ENCODE measurements at regions not wholly inside any gene's neighbourhood (a gene's known extent, or its start where the extent isn't known, plus 50 kb on each side); places are given as distances from the start of the nearest gene placed in this dataset.
"Not testable (repeated sequence)": the region's sequence is repeated elsewhere in the genome, so short reads cannot be mapped to it uniquely, and the experiment has no call there.

DNA sequence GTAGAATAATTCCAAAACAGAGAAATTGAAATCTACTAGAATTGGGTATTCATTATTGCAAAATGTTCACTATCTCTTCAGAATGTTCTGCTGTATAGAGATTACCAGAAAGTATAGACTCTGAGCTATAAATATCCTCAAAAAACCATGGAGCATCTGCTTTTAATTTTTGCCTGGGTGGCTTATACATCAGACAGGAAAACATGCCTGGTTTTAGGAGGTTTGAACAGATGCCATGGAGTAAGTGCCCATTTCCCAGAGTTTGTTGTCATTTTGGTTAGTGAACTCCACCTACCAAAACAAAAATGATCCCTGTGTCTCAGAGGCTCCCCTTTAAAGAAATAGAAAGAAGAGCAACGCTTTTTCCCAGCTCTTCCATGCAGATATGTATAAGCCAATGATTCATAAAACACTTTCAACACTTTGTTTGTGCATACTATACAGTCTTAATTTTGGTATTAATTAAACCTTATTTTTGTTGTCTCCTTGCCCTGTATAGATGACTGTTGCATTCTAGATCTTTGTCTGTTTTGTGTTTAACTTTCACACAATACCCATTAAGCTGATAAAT lies 68.7 kb downstream of the MEPE start:
- in situ Hi-C loops (cut with HindIII; ENCODE audit: low pct_unique_long_range_greater_than_20kb, low sequenced_read_pairs), result no loop called here
- no peak for DNase-seq (ENCODE audit: low read depth, low spot score)

DNA sequence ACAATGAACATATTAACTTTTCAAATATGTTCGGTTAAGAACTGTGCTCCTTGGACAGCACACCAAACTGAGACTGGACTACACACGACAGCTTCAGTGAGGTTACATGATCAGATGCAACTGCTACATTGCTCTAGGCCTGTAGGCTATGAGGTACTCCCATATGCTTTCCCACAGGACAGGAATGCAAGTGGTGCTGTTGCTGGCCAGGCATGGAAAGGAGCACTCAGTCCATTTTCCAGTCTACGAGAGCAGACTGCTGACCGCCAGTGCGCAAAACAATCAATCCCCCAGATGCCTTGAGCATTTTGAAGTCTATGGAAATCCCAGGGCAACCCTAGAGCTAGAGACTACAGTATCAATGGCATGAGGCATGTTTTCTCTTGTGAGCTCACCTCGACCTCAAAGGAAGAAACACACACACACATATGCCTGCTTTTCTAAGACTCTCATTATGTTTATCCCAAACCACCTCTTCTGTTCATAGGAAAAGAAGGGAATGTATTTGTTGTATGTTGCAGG lies 70.8 kb upstream of the SPP1 start:
- DNase-seq (ENCODE audit: low read depth, low spot score), result no peak
- in situ Hi-C loops (cut with HindIII; ENCODE audit: low pct_unique_long_range_greater_than_20kb, low sequenced_read_pairs), result no loop called here

DNA sequence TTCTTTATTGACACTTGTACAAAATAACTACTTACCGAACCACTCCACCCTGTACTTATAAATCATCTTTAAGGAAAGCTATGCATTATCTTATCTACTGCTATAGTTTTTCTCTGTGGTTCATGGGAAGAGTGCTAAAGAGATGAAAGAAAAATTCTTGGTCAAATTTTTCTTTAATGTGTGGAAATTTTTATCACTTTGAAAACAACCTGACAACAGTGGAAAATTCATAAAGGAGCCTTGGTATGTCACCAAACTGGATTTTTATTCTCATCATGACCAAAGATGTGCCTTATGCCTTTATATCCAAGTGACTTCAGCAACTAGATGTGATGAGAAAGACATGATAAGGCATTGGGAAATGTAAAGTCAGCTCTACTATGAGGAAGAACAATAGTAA lies 67.2 kb upstream of the SPP1 start:
- in situ Hi-C loops (cut with HindIII; ENCODE audit: low pct_unique_long_range_greater_than_20kb, low sequenced_read_pairs), result no loop called here
- no peak for DNase-seq (ENCODE audit: low read depth, low spot score)

DNA sequence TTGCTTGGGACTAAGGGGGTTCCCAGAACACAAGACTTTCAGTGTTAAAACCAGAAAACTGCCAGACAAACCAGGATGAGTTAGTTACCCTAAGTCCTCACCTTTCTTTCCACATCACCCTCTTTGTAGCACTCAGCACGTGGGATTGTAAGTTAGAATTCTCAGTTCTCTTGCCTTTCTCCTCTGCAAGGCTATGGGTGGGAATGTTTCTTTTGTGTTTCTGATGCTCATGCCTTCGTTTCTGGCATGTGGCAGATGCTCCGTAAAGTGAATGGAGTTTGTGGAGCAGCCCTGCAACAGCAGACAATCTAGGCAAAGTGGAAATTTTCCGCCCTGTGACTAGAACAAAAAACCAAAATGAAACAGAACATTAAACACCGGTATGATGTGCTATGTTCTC lies 64.7 kb upstream of the SPP1 start:
- DNase-seq (ENCODE audit: low read depth, low spot score), result no peak
- in situ Hi-C loops (cut with HindIII; ENCODE audit: low pct_unique_long_range_greater_than_20kb, low sequenced_read_pairs), result no loop called here

DNA sequence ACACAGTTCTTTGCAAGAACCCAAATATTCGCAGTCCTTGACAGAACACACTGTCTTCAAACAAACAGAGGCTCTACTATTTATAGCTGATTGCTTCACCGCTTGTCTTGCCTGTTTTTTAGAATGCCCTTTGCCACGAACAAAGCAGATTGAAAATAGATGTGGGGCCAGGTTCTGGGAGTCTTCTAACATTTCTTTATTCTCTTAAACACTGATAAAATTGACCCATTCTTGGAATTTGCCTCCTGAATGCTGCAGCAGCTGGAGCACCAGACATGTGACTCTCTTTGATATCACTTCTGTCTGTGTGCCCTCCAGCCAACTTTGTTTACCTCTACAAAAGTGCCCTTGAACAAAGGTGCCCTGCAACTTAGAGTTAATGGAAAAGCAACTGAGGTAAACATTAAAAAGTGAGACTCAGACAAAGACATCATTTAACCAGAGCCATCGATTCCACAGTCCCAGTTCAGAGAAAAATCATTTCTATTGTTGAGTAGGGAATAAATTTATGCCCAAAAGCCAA lies 64.2 kb upstream of the SPP1 start:
- in situ Hi-C loops (cut with HindIII; ENCODE audit: low pct_unique_long_range_greater_than_20kb, low sequenced_read_pairs), result no loop called here
- DNase-seq (ENCODE audit: low read depth, low spot score), result peak; percentile 96

DNA sequence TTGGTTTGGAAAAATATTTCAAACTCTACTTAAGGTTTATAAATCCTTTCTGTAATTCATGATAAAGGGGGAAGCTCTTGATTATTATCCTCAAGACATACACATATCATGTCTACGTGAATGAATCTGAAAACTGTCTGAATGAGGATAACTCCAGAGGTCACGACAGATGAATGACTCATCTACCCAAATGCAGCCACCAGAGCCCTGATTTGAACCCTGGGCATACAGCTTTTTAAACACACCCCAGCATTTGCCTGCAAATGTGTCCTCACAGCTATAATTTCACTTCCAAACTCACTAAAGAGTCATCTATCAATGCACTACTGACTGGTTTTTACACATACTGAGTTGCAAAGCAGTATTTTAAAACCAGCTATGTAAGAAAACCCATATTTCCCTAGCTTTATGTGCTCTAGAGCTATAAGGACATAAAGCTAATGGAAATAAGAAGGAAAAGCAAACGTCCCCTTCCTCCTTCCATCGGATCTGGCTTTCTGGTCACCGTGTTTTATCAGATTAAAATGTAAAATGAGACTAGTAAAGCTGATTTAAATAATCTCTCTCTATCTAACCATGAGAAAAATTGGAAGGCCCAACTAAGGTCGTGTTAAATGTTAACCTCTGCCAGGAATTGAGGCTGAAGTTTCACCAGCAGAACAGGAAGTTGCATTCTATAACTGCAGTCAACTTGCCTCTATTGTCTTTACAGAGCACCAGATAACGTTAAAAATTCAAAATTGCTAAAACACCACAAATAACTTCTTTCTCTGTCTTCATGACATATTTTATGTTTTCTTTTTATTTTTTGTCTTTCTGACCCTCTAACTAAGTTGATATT lies 63.1 kb upstream of the SPP1 start:
- in situ Hi-C loops (cut with HindIII; ENCODE audit: low pct_unique_long_range_greater_than_20kb, low sequenced_read_pairs), result no loop called here
- DNase-seq (ENCODE audit: low read depth, low spot score), result peak; percentile 49

DNA sequence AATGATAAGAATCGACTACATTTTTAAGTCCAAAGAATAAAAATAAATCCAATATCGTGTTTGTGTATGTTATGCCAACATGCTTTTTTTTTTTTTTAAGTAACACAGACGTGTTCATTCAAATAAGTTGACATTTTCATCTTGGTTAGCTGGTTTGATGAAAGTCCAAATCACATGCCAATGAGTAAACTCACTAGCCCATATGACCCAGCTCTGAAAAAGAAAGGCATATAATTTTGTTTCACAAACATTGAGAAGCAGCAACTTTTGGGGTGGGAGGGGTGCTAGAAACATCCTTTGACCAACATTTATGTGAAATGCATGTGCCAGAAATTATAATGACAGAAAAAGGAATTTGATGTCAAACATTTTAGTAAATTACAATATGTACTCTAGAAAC lies 61.6 kb upstream of the SPP1 start:
- in situ Hi-C loops (cut with HindIII; ENCODE audit: low pct_unique_long_range_greater_than_20kb, low sequenced_read_pairs), result no loop called here
- peak; percentile 87 for DNase-seq (ENCODE audit: low read depth, low spot score)

DNA sequence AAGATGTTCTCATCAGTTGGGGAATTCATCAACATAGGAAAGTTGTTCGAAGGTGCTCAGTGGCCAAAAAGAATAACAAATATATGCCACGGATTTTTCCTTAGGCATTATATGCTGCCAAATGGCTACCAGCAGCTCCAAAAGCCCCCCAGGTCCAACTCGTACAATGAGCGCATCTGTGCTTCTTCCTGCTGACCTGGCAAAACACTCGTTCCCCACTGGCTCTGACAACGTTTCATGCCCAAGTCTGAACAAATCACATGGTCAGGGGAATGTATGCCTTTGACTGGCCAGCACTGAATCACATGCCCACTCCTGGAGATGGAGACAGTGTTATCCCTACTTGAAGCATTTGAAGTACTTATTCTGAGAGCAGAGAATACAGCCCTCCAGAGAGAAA lies 59.9 kb upstream of the SPP1 start:
- in situ Hi-C loops (cut with HindIII; ENCODE audit: low pct_unique_long_range_greater_than_20kb, low sequenced_read_pairs), result no loop called here
- no peak for DNase-seq (ENCODE audit: low read depth, low spot score)

DNA sequence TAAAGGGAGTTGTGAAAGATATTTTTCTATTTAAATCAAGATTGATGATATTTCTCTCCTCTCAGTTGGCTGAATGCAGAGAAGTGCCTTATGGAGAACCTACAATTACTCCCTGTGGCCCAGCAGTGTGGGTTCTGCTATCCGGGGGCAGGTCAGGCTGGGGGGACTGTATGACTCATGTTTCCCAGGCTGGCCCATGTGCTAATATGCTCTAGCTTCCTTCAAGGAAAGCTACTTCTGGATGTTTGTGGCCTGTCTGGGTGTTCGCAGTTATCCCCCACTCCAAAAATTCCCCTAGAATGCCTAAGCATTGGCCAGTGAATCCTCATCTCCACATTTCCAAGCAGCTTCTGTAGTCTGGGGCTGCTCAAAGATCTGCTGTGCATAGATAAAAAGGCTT lies 58.9 kb upstream of the SPP1 start:
- DNase-seq (ENCODE audit: low read depth, low spot score), result no peak
- in situ Hi-C loops (cut with HindIII; ENCODE audit: low pct_unique_long_range_greater_than_20kb, low sequenced_read_pairs), result no loop called here

DNA sequence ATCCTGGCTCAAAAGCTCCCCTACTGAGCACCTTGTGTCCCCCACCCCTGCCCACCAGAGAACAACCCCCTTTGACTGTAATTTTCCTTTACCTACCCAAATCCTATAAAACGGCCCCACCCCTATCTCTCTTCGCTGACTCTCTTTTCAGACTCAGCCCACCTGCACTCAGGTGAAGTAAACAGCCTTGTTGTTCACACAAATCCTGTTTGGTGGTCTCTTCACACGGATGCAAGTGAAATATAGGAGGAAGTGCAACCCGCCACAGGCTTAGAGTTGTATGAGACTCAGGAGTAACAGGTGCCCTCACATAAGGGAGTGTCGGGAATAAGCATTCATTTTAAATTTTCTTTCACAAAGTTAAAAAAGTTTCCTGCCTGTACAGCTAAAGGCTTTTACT lies 57.6 kb upstream of the SPP1 start:
- DNase-seq (ENCODE audit: low read depth, low spot score); in situ Hi-C loops (cut with HindIII; ENCODE audit: low pct_unique_long_range_greater_than_20kb, low sequenced_read_pairs): not testable (repeated sequence)

DNA sequence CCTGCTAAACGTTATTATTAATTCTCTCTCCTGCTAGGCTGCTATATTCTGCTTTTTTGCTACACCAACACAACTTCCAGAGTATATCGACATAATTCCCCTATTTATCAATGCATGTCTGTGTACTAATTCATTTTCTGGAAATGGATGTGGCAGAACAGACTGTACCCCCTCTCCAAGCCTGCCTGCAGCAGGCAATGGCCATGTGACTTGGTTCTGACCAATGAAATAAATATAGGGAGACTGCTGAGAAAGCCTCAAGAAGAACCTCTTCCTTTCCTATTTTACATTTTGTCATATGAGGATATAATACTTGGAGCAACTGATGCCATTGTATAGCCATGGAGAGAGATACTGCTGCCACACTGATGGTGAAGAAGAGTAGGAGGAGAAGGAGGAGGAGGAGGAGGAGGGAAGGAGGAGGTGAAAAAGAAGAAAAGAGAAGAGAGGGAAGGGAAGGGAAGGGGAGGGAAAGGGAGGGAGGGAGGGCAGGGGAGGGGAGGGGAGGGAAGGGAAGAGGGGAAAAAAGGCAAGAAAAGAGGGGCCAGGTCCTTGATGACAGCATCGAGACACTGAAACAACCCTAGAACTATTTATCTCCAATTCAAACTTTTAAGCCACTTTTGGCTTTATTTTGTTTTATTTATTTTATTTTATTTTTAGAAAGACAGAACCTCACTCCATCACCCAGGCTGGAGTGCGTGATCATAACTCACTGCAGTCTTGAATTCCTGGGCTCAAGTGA lies 57.0 kb upstream of the SPP1 start:
- no peak for DNase-seq (ENCODE audit: low read depth, low spot score)
- in situ Hi-C loops (cut with HindIII; ENCODE audit: low pct_unique_long_range_greater_than_20kb, low sequenced_read_pairs), result no loop called here

DNA sequence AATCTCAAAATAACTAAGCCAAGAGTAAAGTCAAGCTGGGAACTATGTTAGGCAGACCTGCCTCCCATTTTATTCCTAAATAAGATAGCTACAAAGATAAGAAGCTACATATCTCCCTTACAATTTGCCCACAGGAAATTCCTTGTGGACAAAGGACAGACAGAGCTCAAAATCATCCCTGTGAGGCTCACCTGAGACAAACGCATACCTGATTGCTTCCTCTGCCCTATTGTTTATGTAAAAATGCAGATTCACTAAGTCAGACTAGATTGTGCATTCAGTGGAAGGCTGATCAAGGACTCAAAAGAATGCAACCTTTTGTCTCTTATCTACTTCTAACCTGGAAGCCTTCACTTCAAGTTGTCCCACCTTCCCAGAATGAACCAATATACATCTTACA lies 56.2 kb upstream of the SPP1 start:
- in situ Hi-C loops (cut with HindIII; ENCODE audit: low pct_unique_long_range_greater_than_20kb, low sequenced_read_pairs); DNase-seq (ENCODE audit: low read depth, low spot score): not testable (repeated sequence)

DNA sequence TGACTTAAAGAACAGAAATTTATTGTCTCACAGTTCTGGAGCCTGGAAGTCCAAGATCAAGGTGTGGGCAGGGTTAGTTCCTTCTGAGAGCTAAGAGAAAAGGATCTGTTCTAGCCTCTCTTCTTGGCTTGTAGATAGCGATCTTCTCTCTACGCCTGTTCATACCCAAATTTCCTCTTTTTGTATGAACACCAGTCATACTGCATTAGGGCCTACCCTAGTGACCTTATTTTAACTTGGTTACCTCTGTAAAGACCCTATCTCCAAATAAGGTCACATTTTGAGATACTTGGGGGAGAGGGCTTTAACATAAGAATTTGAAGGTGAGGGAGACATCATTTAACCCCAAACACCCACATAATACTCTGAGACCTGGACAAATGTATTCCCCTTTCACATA lies 55.6 kb upstream of the SPP1 start:
- DNase-seq (ENCODE audit: low read depth, low spot score), result no peak
- in situ Hi-C loops (cut with HindIII; ENCODE audit: low pct_unique_long_range_greater_than_20kb, low sequenced_read_pairs), result no loop called here

DNA sequence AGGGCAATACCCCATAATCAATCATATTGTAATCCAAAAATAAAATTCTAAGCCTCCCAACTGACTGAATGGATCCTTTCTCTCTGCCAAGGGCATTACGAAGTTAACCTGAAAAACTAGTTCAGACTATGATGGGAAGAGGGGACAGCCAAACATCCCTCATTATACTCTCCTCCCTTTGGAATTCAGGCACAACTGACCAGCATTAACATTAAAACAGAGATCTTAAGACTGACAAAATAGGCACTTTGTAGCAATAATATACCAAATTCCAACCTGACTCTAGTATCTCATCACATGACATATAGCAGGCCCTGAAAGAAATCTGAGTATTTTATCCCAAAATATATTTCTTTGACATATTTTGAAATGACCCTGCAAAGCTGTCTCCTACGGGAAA lies 55.0 kb upstream of the SPP1 start:
- no peak for DNase-seq (ENCODE audit: low read depth, low spot score)
- in situ Hi-C loops (cut with HindIII; ENCODE audit: low pct_unique_long_range_greater_than_20kb, low sequenced_read_pairs), result no loop called here

DNA sequence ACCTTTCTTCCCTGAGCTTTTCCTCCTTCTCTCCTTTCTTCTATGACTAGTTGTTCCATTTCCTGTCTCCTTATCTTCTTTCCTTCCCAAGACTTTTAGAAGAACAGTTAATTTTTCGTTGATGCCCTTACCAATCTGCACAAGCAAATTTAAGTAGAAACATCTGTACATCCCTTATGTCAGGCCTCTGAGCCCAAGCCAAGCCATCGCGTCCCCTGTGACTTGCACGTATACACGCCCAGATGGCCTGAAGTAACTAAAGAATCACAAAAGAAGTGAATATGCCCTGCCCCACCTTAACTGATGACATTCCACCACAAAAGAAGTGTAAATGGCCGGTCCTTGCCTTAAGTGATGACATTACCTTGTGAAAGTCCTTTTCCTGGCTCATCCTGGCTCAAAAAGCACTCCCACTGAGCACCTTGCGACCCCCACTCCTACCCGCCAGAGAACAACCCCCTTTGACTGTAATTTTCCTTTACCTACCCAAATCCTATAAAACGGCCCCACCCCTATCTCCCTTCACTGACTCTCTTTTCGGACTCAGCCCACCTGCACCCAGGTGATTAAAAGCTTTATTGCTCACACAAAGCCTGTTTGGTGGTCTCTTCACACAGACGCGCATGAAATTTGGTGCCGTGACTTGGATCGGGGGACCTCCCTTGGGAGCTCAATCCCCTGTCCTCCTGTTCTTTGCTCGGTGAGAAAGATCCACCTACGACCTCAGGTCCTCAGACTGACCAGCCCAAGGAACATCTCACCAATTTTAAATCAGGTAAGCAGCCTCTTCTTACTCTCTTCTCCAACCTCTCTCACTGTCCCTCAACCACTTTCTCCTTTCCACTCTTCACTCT lies 53.7 kb upstream of the SPP1 start:
- in situ Hi-C loops (cut with HindIII; ENCODE audit: low pct_unique_long_range_greater_than_20kb, low sequenced_read_pairs); DNase-seq (ENCODE audit: low read depth, low spot score): not testable (repeated sequence)

DNA sequence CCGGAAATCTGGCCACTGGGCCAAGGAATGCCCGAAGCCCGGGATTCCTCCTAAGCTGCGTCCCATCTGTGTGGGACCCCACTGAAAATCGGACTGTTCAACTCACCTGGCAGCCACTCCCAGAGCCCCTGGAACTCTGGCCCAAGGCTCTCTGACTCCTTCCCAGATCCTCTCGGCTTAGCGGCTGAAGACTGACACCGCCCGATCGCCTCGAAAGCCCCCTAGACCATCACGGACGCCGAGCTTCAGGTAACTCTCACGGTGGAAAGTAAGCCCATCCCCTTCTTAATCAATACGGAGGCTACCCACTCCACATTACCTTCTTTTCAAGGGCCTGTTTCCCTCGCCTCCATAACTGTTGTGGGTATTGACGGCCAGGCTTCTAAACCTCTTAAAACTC lies 51.4 kb upstream of the SPP1 start:
- DNase-seq (ENCODE audit: low read depth, low spot score); in situ Hi-C loops (cut with HindIII; ENCODE audit: low pct_unique_long_range_greater_than_20kb, low sequenced_read_pairs): not testable (repeated sequence)
